Muscle of leg (tissue), 3 donors: ENCODE measurements at regions not wholly inside any gene's neighbourhood (a gene's known extent, or its start where the extent isn't known, plus 50 kb on each side); places are given as distances from the start of the nearest gene placed in this dataset.
"Not testable (repeated sequence)": the region's sequence is repeated elsewhere in the genome, so short reads cannot be mapped to it uniquely, and the experiment has no call there.

Experiments
- DNase-seq: peaks from one replicate; pipeline ENCODE4 v3.0.0; 2013
- H3K27ac ChIP-seq: one replicate; pipeline ENCODE4 v1.5.1; 2013; ENCODE audit warnings: mild to moderate bottlenecking, low read length, control low read depth
- H3K27me3 ChIP-seq: one replicate; pipeline ENCODE4 v1.6.1; 2013; ENCODE audit warnings: low read length; ENCODE audit not compliant: control insufficient read depth, insufficient read depth
- H3K36me3 ChIP-seq: one replicate; pipeline ENCODE4 v1.6.1; 2013; ENCODE audit warnings: low read length; ENCODE audit not compliant: control insufficient read depth, insufficient read depth
- H3K4me1 ChIP-seq: one replicate; pipeline ENCODE4 v1.6.1; 2013; ENCODE audit warnings: low read length; ENCODE audit not compliant: control insufficient read depth, insufficient read depth
- H3K4me3 ChIP-seq: one replicate; pipeline ENCODE4 v1.5.1; 2013; ENCODE audit warnings: low read length, control low read depth
- H3K9me3 ChIP-seq: replicated peaks from 2 replicates; pipeline ENCODE4 v1.6.1; 2013; ENCODE audit warnings: low read depth, low read length; ENCODE audit not compliant: control insufficient read depth
- WGBS: methylation state at CpG from one replicate; pipeline ENCODE4 v1.1.5; 2013; ENCODE audit warnings: missing lambda C conversion rate; ENCODE audit not compliant: insufficient coverage; 5-methylcytosine and 5-hydroxymethylcytosine counted together

GRCh38 chr22:22734395-22735272 is 90.2 kb downstream of the GGTLC2 start:
- not testable (repeated sequence) for H3K4me1 ChIP-seq, DNase-seq, H3K36me3 ChIP-seq, H3K27ac ChIP-seq, H3K9me3 ChIP-seq, H3K4me3 ChIP-seq
- peaks cover 10% of the 10 kb centered on the region for H3K27me3 ChIP-seq
- WGBS = 48% methylated on average over 10 of the region's 17 CpGs

- not testable (repeated sequence) for H3K27ac ChIP-seq, H3K4me1 ChIP-seq, DNase-seq, H3K9me3 ChIP-seq, H3K36me3 ChIP-seq, H3K4me3 ChIP-seq
- H3K27me3 ChIP-seq = peaks cover 10% of the 10 kb centered on the region
- 86% methylated on average over 1 of the region's 4 CpGs for WGBS
Measured at GRCh38 chr22:22735276-22735675, 90.9 kb downstream of the GGTLC2 start.

- Histone ChIP-seq H3K36me3 (no peaks in the 10 kb centered on the region), H3K27me3 (peaks cover 8% of the 10 kb centered on the region), H3K4me1 (no peaks in the 10 kb centered on the region), H3K4me3 (no peak overlapping the region), H3K27ac (no peak overlapping the region), H3K9me3 (no peaks in the 10 kb centered on the region)
- DNase-seq = no peak
- WGBS = 83% methylated on average over 1 of the region's 3 CpGs
Measured at GRCh38 chr22:22735695-22736611, 91.5 kb downstream of the GGTLC2 start.

- H3K4me3 ChIP-seq = no peak overlapping the region
- H3K36me3 ChIP-seq = no peaks in the 10 kb centered on the region
- WGBS = no CpG with 5 or more reads among the region's 2 CpGs
- no peak overlapping the region for H3K27ac ChIP-seq
- no peak for DNase-seq
- no peaks in the 10 kb centered on the region for H3K9me3 ChIP-seq
- no peaks in the 10 kb centered on the region for H3K4me1 ChIP-seq
- H3K27me3 ChIP-seq = peaks cover 8% of the 10 kb centered on the region
Measured at GRCh38 chr22:22737590-22737989, 93.2 kb downstream of the GGTLC2 start.

- H3K27ac ChIP-seq = no peak overlapping the region
- no peak for DNase-seq
- H3K4me3 ChIP-seq = no peak overlapping the region
- H3K9me3 ChIP-seq = no peaks in the 10 kb centered on the region
- H3K4me1 ChIP-seq = no peaks in the 10 kb centered on the region
- 62% methylated on average over 2 of the region's 5 CpGs for WGBS
- no peaks in the 10 kb centered on the region for H3K36me3 ChIP-seq
- peaks cover 11% of the 10 kb centered on the region for H3K27me3 ChIP-seq
Measured at GRCh38 chr22:22738959-22739585, 94.7 kb downstream of the GGTLC2 start.

- DNase-seq = no peak
- no CpG with 5 or more reads among the region's 5 CpGs for WGBS
- Histone ChIP-seq H3K9me3 (no peaks in the 10 kb centered on the region), H3K36me3 (no peaks in the 10 kb centered on the region), H3K4me1 (no peaks in the 10 kb centered on the region), H3K27me3 (peaks cover 14% of the 10 kb centered on the region), H3K27ac (no peak overlapping the region), H3K4me3 (no peak overlapping the region)
Measured at GRCh38 chr22:22740560-22741276, 96.3 kb downstream of the GGTLC2 start.

GRCh38 chr22:22741843-22742242 is 97.4 kb downstream of the GGTLC2 start:
- no peak overlapping the region for H3K4me3 ChIP-seq
- no CpG with 5 or more reads among the region's 4 CpGs for WGBS
- H3K27ac ChIP-seq = no peak overlapping the region
- no peaks in the 10 kb centered on the region for H3K4me1 ChIP-seq
- no peaks in the 10 kb centered on the region for H3K36me3 ChIP-seq
- H3K9me3 ChIP-seq = no peaks in the 10 kb centered on the region
- no peak for DNase-seq
- peaks cover 14% of the 10 kb centered on the region for H3K27me3 ChIP-seq

GRCh38 chr22:22742641-22743040 is 98.2 kb downstream of the GGTLC2 start:
- Histone ChIP-seq H3K36me3 (no peaks in the 10 kb centered on the region), H3K4me1 (no peaks in the 10 kb centered on the region), H3K27ac (no peak overlapping the region), H3K4me3 (no peak overlapping the region), H3K27me3 (peaks cover 14% of the 10 kb centered on the region), H3K9me3 (no peaks in the 10 kb centered on the region)
- WGBS = 86% methylated on average over 2 of the region's 2 CpGs
- no peak for DNase-seq

- peaks cover 14% of the 10 kb centered on the region for H3K27me3 ChIP-seq
- H3K4me3 ChIP-seq = no peak overlapping the region
- no peak overlapping the region for H3K27ac ChIP-seq
- no peaks in the 10 kb centered on the region for H3K9me3 ChIP-seq
- 82% methylated on average over 3 of the region's 3 CpGs for WGBS
- no peaks in the 10 kb centered on the region for H3K4me1 ChIP-seq
- DNase-seq = no peak
- no peaks in the 10 kb centered on the region for H3K36me3 ChIP-seq
Measured at GRCh38 chr22:22743128-22743760, 98.8 kb downstream of the GGTLC2 start.
